GM19397 (cell line): ENCODE measurements at regions not wholly inside any gene's neighbourhood (a gene's known extent, or its start where the extent isn't known, plus 50 kb on each side); places are given as distances from the start of the nearest gene placed in this dataset.
"Not testable (repeated sequence)": the region's sequence is repeated elsewhere in the genome, so short reads cannot be mapped to it uniquely, and the experiment has no call there.

Experiments used
- ATAC-seq: cut with Tn5 transposase; IDR thresholded peaks from one replicate; pipeline ENCODE4 v1.9.1; 2021; ENCODE audit warnings: mild to moderate bottlenecking, moderate library complexity; ENCODE audit not compliant: unreplicated experiment

DNA sequence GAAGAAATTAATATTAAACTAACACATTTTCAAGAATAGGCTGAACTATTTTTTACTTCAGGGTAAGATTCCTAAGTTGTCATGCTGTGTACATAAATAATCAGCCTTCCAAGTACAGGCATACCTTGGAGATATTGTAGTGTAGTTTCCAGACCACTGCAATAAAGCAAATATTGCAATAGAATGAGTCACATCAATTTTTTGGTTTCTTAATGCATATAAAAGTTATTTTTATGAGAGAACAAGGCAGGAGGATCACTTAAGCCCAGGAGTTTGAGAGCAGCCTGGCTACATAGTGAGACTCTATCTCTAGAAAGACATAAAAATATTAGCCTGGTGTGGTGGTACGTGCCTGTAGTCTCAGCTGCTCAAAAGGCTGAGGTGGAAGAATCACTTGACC is 511.5 kb downstream of the UQCRFS1 start:
- no peak for ATAC-seq

- no peak for ATAC-seq
Observed at GRCh38 chr19:28700176-28700575, 512.8 kb downstream of the UQCRFS1 start.

DNA sequence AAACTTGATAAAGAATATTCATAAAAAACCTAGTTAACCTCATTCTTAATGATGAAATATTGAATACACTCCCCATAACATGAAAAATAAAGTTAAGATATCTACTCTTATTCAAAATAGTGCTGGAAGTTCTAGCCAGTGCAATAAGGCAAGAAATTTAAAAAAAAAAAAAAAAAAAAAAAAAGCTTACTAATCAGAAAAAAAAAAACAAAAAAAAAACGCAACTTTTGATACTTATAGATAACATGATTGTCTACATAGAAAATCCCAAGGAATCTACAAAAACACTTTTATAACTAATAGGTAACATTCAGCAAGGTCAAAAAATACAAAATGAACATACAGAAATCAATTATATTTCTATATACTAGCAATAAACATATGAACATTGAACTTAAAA is 515.6 kb downstream of the UQCRFS1 start:
- no peak for ATAC-seq

- ATAC-seq, result no peak
Observed at GRCh38 chr19:28694812-28695211, 518.1 kb downstream of the UQCRFS1 start.

DNA sequence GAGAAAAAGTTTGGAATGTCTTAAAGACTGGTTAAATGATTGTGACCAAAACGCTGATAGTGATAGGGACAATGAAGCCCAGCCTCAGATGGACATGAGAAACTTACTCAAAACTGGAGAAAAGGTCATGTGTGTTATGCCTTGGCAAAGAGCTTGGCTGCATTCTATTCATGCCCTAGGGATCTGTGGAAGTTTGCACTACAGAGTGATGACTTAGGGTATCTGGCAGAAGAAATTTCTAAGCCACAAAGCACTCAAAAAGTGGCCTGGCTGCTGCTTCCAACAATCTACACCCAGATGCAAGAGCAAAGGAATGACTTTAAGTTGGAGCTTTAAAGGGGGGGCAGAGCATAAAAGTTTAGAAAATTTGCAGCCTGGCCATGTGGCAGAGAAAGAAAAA is 521.3 kb downstream of the UQCRFS1 start:
- no peak for ATAC-seq

- not testable (repeated sequence) for ATAC-seq
Observed at GRCh38 chr19:28689464-28689863, 523.5 kb downstream of the UQCRFS1 start.

GRCh38 chr19:28687296-28687695 is 525.7 kb downstream of the UQCRFS1 start:
- no peak for ATAC-seq

GRCh38 chr19:28686756-28687155 is 526.2 kb downstream of the UQCRFS1 start:
- ATAC-seq, result no peak

DNA sequence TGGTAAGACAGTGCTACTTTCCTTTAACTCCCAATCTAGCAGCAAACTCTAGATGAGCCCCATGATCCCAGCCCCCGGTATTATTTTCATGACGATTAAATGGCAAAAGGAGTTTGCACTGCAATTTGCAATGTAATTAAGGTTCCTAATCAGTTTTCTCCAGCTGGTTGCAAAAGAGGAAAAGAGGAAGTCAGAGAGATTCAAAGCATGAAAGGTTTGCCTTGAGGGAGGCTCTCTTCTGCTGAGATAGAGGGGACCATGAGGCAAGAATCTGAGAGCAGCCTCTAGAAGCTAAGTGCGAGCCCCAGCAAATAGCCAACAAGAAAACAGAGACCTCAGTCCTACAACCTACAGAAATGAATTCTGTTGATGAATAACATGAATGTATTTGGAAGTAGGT is 527.1 kb downstream of the UQCRFS1 start:
- ATAC-seq, result no peak

GRCh38 chr19:28685077-28685476 is 527.9 kb downstream of the UQCRFS1 start:
- not testable (repeated sequence) for ATAC-seq

DNA sequence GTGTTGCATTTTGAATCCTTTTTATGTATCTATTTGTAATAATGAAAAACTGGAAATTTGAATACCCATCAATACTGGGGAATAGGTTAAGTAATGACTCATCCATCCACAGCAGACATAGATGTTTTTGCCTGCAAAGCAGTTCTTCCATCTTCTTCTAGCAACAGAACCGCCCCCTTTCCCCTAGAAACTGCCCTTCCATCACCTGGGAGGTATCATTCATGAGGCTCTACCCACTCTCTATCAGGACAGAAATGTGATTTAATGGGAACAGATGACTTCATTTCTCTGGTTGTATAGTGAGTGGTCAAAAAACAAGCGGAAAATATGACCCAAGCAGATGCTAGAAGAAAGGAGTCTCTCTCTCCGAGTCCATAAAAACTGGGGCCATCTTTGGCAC is 532.8 kb downstream of the UQCRFS1 start:
- ATAC-seq, result no peak

DNA sequence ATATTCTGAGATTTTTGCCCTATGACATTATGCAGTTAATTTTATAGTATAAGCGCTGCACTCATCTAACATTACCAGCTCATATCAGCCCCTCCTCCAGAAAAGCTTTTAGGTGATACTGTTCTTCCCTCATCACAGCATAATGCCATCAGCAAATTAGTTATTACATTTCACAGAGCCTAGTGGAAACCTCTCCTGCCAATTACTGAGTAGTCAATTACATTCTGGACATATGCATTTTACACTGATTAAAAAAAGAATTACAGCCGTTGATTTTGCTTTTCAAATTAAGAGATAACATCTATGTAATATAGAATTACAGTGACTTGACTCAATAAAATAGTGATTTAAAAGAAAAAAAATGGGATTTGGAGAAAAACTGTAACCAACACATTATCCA is 542.1 kb downstream of the UQCRFS1 start:
- ATAC-seq, result no peak

GRCh38 chr19:28669804-28670203 is 543.1 kb downstream of the UQCRFS1 start:
- no peak for ATAC-seq

DNA sequence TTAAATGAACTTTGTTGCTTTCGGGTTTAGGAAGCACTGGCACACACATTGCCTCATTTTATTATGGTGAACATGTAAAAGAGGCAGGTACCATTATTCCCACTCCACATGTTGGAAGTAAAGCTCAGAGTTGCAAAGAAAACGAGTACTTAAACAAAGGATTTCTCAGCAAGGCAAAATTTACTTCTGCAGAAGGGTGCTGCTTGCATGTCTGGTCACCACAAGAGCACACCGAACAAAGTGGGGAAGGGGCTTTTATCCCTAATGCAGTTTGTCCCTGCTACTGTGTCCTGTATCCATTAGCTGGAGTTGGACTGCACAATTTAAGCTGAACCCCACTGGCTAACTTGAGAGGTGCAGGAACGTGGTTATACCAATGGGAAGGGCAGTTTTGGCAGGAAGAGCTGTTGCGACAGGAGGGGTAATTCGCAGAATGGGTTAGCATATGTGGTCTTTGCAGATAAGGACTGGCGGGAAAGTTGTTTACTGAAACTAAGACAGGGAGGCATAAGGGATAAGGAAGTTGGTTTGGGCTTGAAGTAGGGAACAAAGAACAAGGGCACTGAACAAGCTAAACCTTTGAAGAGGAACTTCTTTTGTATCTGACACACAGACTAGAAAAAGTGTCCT is 545.5 kb downstream of the UQCRFS1 start:
- no peak for ATAC-seq

GRCh38 chr19:28665748-28666147 is 547.2 kb downstream of the UQCRFS1 start:
- no peak for ATAC-seq

GRCh38 chr19:28656644-28657043 is 556.3 kb downstream of the UQCRFS1 start:
- ATAC-seq, result no peak

DNA sequence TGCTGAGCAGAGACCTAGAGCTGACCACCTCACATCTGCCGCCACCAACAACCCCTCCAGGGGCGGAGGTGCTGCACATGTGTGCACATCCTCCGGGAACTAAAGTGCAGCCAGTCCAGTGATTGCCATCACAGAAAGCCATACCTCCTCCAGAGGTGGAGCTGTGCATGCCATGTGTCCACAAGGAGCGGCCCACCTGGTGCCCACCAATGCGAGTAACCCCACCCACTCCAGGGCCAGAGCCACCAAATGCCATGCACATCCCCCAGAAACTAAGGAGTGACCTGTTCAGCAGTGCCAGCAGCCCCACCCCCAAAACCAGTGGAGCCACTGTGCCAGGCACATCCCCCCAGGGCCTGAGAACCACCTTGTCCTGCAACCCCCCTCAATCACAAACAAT is 557.9 kb downstream of the UQCRFS1 start:
- ATAC-seq, result no peak

- no peak for ATAC-seq
Observed at GRCh38 chr19:28652765-28653164, 560.2 kb downstream of the UQCRFS1 start.

DNA sequence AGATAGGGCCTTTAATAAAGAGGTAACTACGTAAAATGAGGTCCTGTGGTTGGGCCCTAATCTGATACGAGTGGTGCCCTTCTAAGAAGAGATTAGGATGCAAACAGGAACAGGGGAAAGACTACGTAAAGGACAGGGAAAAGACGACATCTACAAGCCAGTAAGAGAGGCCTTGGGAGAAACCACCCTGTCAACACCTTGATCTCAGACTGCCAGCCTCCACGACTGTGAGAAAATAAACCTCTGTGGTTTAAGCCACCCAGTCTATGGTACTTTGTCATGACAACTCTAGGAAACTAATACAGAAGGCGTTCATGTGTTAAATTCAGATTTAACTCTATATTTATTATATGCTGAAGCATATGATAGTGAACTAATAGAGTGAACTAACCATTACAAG is 566.3 kb downstream of the UQCRFS1 start:
- no peak for ATAC-seq

GRCh38 chr19:28644169-28644775 is 568.7 kb downstream of the UQCRFS1 start:
- ATAC-seq, result no peak

- ATAC-seq, result no peak
Observed at GRCh38 chr19:28642787-28643683, 569.9 kb downstream of the UQCRFS1 start.

- no peak for ATAC-seq
Observed at GRCh38 chr19:28641395-28641794, 571.6 kb downstream of the UQCRFS1 start.
